GM18507 (cell line): ENCODE measurements at regions not wholly inside any gene's neighbourhood (a gene's known extent, or its start where the extent isn't known, plus 50 kb on each side); places are given as distances from the start of the nearest gene placed in this dataset.

ENCODE experiments used
- DNase-seq: peaks from one replicate; pipeline ENCODE4 v3.0.0; 2011; ENCODE audit warnings: low read depth; ENCODE audit not compliant: insufficient read length; ENCODE audit errors: extremely low spot score
- FAIRE-seq: peaks from 2 replicates; lab custom pipeline; 2011; peaks lifted over from hg19 to GRCh38; lab: Jason Lieb, UNC

DNA sequence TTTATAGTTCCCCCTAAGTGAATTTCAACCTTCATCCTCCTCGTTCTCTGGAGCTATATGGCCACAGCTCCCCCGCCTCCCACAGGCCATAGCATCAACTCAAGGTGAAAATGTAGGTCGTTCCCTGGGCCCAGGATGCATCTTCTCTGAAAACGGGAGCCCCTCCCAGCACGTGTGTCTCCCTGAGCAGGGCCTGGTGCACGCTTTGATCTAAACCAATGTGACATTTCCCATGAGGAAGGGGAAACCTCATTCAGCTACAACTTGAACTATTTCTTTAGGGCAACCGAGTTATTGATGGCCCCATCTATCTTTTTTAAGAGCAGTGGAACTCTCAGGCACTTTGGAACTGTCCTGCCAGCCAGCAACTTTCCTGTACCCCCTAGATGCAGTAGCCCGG is 57.8 kb upstream of the BACE2 start:
- FAIRE-seq (no peak), DNase-seq (no peak)

DNA sequence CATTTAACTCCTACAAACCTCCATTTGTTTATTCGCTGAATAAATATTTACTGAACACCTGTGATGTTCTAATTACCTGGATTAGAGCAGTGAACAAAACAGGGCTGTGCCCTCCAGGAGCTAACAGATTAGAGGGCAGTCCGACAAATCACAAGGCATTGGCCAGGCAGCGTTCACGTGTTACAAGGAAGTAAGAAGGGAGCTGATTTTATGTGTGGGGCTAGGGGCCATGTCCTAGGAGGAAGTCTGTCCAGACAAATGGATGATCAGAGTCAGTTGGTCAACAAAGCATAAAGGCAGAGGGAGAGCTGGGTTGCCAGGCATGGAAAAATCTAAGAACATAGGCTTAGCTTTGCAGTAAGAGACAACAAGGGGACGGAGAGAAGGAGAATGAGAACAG is 57.3 kb upstream of the BACE2 start:
- DNase-seq (no peak), FAIRE-seq (no peak)

DNA sequence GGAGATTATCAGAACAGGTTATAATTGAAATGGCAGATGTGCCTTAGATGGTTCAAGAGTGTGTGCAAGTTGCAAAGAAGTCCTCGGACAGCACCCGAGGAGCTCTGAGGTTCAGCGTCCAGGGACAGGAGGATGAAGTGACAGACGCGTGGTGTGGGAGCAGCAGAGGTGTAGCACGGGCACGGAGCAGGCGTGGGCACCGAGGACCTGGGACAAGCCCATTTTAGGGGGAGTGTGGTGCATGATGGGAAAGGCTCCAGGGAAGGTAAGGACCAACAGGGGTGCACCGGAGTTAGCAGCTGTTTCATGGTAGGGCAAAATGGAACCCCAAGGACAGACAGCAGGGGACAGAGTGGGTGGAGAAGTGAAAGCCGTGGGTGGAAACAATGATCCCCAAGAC is 56.3 kb upstream of the BACE2 start:
- FAIRE-seq, result no peak
- DNase-seq, result no peak

DNA sequence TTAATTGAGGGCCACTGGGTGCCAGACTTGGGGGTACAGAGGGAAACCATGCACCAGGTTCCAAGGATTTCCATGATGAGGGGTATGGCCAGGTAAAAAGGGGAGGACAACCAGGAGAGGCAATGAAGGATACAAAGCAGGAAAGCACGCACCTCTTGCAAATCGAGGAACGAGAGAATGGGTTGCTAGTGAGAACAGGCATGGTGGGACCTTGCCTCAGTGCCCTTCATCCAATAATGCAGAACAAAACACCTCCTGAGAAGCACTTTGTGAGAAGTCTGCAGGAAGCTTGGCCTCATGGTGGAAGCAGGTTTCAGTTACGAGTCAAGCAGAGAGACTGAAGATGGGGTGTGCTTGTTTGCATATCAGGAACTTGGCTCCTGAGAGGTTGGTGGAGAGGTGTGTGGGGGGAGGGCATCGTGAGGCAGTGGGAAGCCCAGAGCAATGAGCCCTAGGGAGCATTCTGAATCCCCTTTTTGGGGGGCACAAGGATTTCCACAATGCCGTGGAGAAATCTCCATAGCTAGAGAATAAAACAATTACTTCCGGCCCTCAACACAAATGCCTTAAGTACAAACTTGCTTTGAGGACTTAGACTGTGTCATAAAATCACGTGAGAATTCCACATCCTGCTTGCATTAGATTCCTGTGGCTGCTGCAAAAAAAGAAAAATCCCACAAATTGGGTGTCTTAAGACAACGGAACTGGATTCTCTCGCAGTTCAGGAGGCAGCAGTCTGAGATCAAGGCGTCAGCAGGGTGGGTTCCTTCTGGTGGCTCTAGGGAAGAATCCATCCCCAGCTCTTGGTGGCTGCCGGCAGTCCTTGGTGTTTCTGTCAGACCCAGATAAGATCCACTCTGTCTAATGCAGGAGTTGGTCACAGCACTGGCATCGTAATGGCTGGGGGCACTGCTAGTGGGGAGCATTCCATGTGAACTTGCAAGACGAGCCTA is 54.9 kb upstream of the BACE2 start:
- DNase-seq (no peak), FAIRE-seq (no peak)

DNA sequence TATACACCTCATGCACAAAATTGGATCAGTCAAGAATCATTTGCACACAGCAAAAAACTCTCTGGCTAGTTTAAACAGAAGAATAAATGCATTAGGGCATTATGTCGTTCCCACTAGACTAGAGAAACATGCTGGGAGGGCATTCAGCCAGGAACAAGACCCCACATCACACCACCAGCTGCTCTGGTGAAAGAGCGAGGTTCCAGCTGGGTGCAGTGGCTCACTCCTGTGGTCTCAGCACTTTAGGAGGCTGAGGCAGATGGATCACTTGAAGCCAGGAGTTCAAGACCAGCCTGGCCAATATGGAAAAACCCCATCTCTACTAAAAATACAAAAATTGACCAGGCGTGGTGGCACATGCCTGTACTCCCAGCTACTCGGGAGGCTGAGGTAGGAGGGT is 52.1 kb upstream of the BACE2 start:
- FAIRE-seq (no peak), DNase-seq (no peak)
